ENCODE measurements at regions not wholly inside any gene's neighbourhood (a gene's known extent, or its start where the extent isn't known, plus 50 kb on each side); places are given as distances from the start of the nearest gene placed in this dataset.
"Not testable (repeated sequence)": the region's sequence is repeated elsewhere in the genome, so short reads cannot be mapped to it uniquely, and the experiment has no call there.

DNA sequence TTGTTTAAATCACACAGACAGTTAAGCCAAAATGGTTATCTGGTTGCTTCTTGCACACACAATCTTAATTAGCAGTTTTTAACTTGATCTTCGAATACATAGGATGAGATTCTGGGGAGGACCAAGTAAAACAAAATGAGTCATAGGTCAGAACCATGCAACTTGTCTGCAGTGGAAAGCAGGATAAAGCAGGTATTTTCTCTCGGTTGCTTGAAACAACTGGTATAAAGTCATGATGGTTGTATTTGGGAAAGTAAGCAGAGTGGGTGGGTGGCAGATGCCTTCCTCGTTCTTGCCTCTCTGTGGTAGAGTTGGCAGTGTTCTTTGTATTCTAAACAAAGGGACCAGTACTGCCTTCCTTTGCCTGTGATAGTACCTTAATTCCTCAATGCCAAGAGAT lies 167.0 kb downstream of the COG6 start:
- Histone ChIP-seq H3K9me3 (ENCODE audit: control insufficient read depth, low read length) (no peaks in the 10 kb centered on the region), H3K27me3 (ENCODE audit: control insufficient read depth, insufficient read depth, low read length) (no peaks in the 10 kb centered on the region), H3K4me3 (ENCODE audit: low read length) (no peak overlapping the region), H3K9ac (ENCODE audit: low read length) (no peak overlapping the region), H3K36me3 (ENCODE audit: control insufficient read depth, insufficient read depth, low read length) (no peaks in the 10 kb centered on the region), H3K4me1 (ENCODE audit: control insufficient read depth, insufficient read depth, low read length) (no peaks in the 10 kb centered on the region)

DNA sequence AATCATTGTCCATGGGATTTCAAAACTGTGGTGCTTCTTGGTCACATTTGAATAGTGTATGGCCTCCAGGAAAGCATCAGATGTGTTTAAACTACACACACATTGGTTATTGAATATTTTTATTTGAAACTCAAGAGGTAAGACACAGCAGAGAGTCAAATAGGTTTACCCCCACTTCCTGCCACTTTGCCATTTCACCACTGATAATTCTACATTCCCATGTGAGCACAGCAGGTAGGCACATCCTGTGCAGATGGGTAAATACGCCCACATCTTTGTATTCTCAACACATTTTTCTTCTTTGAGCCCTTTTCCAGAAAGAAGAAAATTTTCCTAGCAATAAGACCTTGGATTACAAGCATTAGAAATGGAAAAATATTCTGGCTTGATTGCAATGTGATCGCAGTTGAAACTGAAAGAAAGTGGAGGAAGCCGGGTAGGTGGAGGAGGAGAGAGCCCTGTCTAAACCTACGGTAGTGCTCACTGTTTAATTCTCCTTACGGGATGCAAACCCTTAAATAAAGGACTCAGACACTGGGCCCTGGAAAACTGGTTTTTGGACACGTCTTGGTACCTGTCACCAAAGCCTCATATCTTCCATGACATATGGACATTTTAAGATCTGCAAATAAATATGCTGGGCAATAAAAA lies 167.7 kb downstream of the COG6 start:
- no peak overlapping the region for H3K4me3 ChIP-seq (ENCODE audit: low read length)
- no peaks in the 10 kb centered on the region for H3K9me3 ChIP-seq (ENCODE audit: control insufficient read depth, low read length)
- H3K9ac ChIP-seq (ENCODE audit: low read length), result no peak overlapping the region
- H3K36me3 ChIP-seq (ENCODE audit: control insufficient read depth, insufficient read depth, low read length), result no peaks in the 10 kb centered on the region
- no peaks in the 10 kb centered on the region for H3K4me1 ChIP-seq (ENCODE audit: control insufficient read depth, insufficient read depth, low read length)
- H3K27me3 ChIP-seq (ENCODE audit: control insufficient read depth, insufficient read depth, low read length), result no peaks in the 10 kb centered on the region

DNA sequence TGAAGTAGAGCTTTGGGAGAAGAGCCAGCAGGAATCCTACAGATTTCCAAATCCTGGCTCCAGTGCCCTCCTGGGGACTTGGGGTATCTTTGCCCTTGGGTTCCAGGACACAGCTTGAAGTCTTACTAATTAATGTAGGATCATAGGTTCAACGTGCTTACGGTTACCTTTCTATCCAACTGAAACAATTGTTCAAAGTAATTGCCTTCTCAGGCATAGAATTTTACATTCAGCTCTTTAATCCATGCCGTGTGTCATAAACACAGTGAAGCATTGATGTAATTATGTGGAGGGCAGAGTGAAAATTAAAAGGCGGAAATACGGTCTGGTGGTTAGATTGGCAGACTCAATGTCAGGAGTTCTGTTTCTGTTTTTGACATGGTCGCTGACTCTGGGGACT lies 170.4 kb downstream of the COG6 start:
- no peak overlapping the region for H3K4me3 ChIP-seq (ENCODE audit: low read length)
- no peaks in the 10 kb centered on the region for H3K27me3 ChIP-seq (ENCODE audit: control insufficient read depth, insufficient read depth, low read length)
- H3K9ac ChIP-seq (ENCODE audit: low read length), result no peak overlapping the region
- H3K4me1 ChIP-seq (ENCODE audit: control insufficient read depth, insufficient read depth, low read length), result no peaks in the 10 kb centered on the region
- no peaks in the 10 kb centered on the region for H3K36me3 ChIP-seq (ENCODE audit: control insufficient read depth, insufficient read depth, low read length)
- H3K9me3 ChIP-seq (ENCODE audit: control insufficient read depth, low read length), result no peaks in the 10 kb centered on the region

DNA sequence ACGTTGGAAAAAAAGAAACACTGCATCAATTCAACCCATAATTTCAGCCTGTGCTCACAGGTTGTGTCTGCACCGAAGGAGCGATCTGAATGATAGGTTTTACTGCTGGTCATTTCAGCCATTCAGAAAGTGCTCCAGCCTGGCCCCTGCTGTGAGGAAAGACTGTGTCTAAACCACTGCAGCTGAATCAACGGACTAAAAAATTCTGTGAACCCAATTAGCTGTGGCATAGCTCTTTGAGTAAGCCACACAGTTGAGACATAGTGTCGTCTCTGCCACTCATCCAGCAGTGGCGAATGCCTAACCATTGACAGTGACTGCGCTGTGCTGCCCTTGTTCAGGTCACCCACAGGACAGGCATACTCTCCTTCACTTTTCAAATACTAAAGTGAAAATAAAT lies 179.8 kb downstream of the COG6 start:
- Histone ChIP-seq H3K27me3 (ENCODE audit: control insufficient read depth, insufficient read depth, low read length) (no peaks in the 10 kb centered on the region), H3K4me1 (ENCODE audit: control insufficient read depth, insufficient read depth, low read length) (no peaks in the 10 kb centered on the region), H3K9ac (ENCODE audit: low read length) (no peak overlapping the region), H3K4me3 (ENCODE audit: low read length) (no peak overlapping the region), H3K36me3 (ENCODE audit: control insufficient read depth, insufficient read depth, low read length) (no peaks in the 10 kb centered on the region), H3K9me3 (ENCODE audit: control insufficient read depth, low read length) (no peaks in the 10 kb centered on the region)

DNA sequence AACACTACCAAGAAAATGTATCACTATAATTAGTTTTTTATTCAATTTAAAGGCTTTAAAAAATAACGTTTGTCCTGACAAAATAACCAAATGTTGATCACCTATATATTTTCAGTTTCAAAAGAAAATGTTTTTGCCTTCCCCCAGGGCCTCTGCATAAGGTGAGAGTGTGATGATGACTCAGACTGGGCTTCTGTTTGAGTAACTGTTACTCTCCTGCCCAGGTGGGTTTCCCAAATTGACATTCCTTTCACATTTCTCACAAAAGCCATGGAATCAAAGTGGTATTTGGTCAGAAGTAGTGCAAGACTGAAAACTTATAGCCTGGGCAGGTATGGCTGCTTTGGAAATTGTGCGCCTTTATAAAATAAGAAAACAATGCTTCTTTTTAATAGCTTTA lies 180.6 kb downstream of the COG6 start:
- H3K27me3 ChIP-seq (ENCODE audit: control insufficient read depth, insufficient read depth, low read length), result no peaks in the 10 kb centered on the region
- no peak overlapping the region for H3K4me3 ChIP-seq (ENCODE audit: low read length)
- no peaks in the 10 kb centered on the region for H3K9me3 ChIP-seq (ENCODE audit: control insufficient read depth, low read length)
- H3K4me1 ChIP-seq (ENCODE audit: control insufficient read depth, insufficient read depth, low read length), result no peaks in the 10 kb centered on the region
- no peak overlapping the region for H3K9ac ChIP-seq (ENCODE audit: low read length)
- no peaks in the 10 kb centered on the region for H3K36me3 ChIP-seq (ENCODE audit: control insufficient read depth, insufficient read depth, low read length)

DNA sequence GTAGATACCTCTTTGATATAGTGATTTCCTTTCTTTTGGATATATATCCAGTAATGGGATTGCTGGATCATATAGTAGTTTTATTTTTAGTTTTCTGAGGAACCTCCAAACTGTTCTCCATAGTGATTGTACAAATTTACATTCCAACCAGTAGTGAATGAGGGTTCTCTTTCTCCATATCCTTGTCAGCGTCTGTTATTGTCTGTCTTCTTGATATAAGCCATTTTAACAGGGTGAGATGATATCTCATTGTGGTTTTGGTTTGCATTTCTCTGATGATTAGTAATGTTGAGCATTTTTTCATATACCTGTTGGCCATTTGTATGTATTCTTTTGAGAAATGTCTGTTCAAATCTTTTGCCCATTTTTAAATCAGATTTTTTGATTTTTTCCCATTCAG lies 182.4 kb downstream of the COG6 start:
- H3K27me3 ChIP-seq (ENCODE audit: control insufficient read depth, insufficient read depth, low read length); H3K36me3 ChIP-seq (ENCODE audit: control insufficient read depth, insufficient read depth, low read length); H3K4me1 ChIP-seq (ENCODE audit: control insufficient read depth, insufficient read depth, low read length); H3K9ac ChIP-seq (ENCODE audit: low read length); H3K9me3 ChIP-seq (ENCODE audit: control insufficient read depth, low read length); H3K4me3 ChIP-seq (ENCODE audit: low read length): not testable (repeated sequence)

DNA sequence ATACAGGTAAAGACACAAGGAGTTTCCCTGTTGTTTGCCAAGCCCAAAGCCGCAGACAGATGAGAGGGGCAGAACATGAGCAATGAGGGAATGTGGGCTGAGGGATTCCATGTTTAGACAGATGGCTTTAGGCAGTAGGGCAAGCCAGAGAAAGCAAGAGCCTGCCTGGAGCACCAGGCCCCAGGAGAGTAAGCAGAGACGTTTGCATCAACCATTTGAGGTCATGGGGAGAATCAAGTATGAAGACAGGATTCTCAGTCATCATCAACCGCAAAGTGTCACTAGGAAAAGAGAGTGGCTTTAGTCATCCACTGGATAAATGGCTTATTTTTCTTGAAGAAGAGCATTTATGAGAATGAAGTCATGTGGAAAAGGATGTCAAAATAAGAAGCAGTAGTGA lies 184.7 kb downstream of the COG6 start:
- Histone ChIP-seq H3K9ac (ENCODE audit: low read length) (no peak overlapping the region), H3K4me1 (ENCODE audit: control insufficient read depth, insufficient read depth, low read length) (no peaks in the 10 kb centered on the region), H3K4me3 (ENCODE audit: low read length) (no peak overlapping the region), H3K9me3 (ENCODE audit: control insufficient read depth, low read length) (no peaks in the 10 kb centered on the region), H3K27me3 (ENCODE audit: control insufficient read depth, insufficient read depth, low read length) (no peaks in the 10 kb centered on the region), H3K36me3 (ENCODE audit: control insufficient read depth, insufficient read depth, low read length) (no peaks in the 10 kb centered on the region)

DNA sequence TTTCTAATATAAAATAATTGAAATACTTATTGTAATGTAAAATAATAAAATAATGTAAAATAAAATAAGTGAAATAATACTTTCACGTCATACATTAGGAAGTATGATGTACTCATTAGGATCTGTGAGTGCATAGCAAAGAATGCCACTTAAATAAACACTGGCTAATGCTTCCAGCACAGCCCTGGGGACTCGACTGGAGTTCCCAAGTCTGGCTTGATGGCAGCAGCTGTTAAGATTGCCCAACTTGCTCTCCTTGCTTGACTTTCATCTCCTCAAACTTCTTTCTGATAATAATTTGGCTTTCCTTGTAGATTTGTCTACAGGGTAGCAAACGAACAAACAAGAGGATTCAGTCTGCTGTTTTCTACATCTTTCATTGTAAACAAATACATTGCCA lies 191.9 kb downstream of the COG6 start:
- no peaks in the 10 kb centered on the region for H3K36me3 ChIP-seq (ENCODE audit: control insufficient read depth, insufficient read depth, low read length)
- no peak overlapping the region for H3K4me3 ChIP-seq (ENCODE audit: low read length)
- no peaks in the 10 kb centered on the region for H3K27me3 ChIP-seq (ENCODE audit: control insufficient read depth, insufficient read depth, low read length)
- H3K4me1 ChIP-seq (ENCODE audit: control insufficient read depth, insufficient read depth, low read length), result no peaks in the 10 kb centered on the region
- no peaks in the 10 kb centered on the region for H3K9me3 ChIP-seq (ENCODE audit: control insufficient read depth, low read length)
- H3K9ac ChIP-seq (ENCODE audit: low read length), result no peak overlapping the region

DNA sequence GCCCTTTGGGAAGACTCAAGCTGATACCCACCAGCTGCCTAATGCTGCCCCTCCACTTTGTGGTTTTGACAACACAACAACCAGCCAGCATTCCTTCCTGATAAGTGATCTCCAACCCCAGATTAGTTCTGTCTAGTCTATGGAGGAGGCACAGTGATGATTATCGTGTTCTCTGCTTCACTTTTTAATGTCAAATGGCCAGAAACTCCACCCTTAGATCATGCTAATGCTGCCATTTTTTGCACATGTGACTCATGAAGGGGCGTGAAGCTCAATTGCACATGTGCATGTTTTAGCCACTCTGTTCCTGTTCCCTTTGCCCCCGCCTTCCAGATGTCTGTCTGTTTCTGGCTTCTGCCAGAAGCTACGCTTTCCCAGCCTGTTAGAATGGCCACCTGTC lies 199.8 kb downstream of the COG6 start:
- H3K4me3 ChIP-seq (ENCODE audit: low read length), result no peak overlapping the region
- H3K36me3 ChIP-seq (ENCODE audit: control insufficient read depth, insufficient read depth, low read length), result no peaks in the 10 kb centered on the region
- no peaks in the 10 kb centered on the region for H3K9me3 ChIP-seq (ENCODE audit: control insufficient read depth, low read length)
- no peak overlapping the region for H3K9ac ChIP-seq (ENCODE audit: low read length)
- no peaks in the 10 kb centered on the region for H3K4me1 ChIP-seq (ENCODE audit: control insufficient read depth, insufficient read depth, low read length)
- H3K27me3 ChIP-seq (ENCODE audit: control insufficient read depth, insufficient read depth, low read length), result no peaks in the 10 kb centered on the region

DNA sequence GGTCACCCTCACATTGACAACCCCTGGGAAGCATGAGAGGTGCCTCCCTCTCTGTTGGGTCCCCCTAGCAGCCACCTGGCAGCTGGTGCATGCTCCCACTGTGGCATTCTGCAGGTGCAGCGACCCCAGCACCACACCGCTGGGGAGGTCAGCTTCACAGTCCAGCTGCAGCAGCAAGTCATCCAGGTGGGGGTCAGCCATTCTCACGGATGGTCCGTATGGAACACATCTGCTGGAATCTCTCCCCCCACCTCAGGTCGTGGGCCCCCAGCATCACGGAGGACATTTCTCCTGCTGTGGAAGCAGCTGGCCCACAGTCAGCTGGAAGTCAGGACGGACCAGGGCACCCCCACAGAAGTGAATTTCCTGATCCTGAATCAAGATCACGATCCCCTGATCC lies 201.3 kb downstream of the COG6 start:
- H3K36me3 ChIP-seq (ENCODE audit: control insufficient read depth, insufficient read depth, low read length), result no peaks in the 10 kb centered on the region
- H3K4me1 ChIP-seq (ENCODE audit: control insufficient read depth, insufficient read depth, low read length), result no peaks in the 10 kb centered on the region
- no peaks in the 10 kb centered on the region for H3K9me3 ChIP-seq (ENCODE audit: control insufficient read depth, low read length)
- H3K9ac ChIP-seq (ENCODE audit: low read length), result no peak overlapping the region
- no peaks in the 10 kb centered on the region for H3K27me3 ChIP-seq (ENCODE audit: control insufficient read depth, insufficient read depth, low read length)
- no peak overlapping the region for H3K4me3 ChIP-seq (ENCODE audit: low read length)

DNA sequence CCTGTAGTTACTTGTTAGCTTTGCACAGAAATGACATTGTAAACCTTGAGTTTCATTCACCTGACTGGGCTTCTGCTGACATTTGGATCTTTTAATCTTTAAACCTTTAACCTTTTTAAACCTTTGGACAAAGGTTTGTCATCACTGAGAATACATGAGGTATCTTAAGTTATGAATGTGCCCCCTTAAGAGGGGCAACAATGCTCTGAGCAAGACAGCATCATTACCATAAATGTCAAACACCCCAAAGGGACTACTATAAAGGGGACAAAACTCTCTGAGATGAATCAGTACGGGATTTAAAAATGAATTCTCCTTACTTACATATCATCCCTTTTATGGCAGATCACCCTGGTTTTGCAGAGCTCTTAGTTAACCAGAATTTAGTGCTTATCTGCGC lies 203.3 kb downstream of the COG6 start:
- H3K9ac ChIP-seq (ENCODE audit: low read length), result no peak overlapping the region
- no peaks in the 10 kb centered on the region for H3K36me3 ChIP-seq (ENCODE audit: control insufficient read depth, insufficient read depth, low read length)
- no peaks in the 10 kb centered on the region for H3K4me1 ChIP-seq (ENCODE audit: control insufficient read depth, insufficient read depth, low read length)
- no peak overlapping the region for H3K4me3 ChIP-seq (ENCODE audit: low read length)
- no peaks in the 10 kb centered on the region for H3K27me3 ChIP-seq (ENCODE audit: control insufficient read depth, insufficient read depth, low read length)
- H3K9me3 ChIP-seq (ENCODE audit: control insufficient read depth, low read length), result no peaks in the 10 kb centered on the region

DNA sequence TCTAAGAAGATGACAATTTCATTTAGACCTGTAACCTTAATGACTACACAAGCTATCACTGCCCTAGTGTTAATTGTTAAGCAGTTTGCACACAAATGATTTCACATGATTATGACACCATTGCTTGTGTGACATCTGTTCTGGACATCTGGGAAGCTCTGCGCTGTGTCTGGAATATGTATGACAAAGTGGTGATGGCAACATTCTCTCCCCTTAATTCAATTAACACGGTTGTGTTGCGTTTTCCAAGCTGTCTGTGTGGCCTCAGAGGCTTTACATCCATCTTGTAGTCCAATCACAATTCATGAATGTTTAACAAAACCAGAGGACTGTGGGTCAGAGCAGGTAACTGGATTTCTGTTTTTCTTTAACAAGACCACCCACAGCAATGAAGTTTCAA lies 204.4 kb downstream of the COG6 start:
- Histone ChIP-seq H3K9me3 (ENCODE audit: control insufficient read depth, low read length) (no peaks in the 10 kb centered on the region), H3K4me1 (ENCODE audit: control insufficient read depth, insufficient read depth, low read length) (no peaks in the 10 kb centered on the region), H3K36me3 (ENCODE audit: control insufficient read depth, insufficient read depth, low read length) (no peaks in the 10 kb centered on the region), H3K27me3 (ENCODE audit: control insufficient read depth, insufficient read depth, low read length) (no peaks in the 10 kb centered on the region), H3K9ac (ENCODE audit: low read length) (no peak overlapping the region), H3K4me3 (ENCODE audit: low read length) (no peak overlapping the region)

DNA sequence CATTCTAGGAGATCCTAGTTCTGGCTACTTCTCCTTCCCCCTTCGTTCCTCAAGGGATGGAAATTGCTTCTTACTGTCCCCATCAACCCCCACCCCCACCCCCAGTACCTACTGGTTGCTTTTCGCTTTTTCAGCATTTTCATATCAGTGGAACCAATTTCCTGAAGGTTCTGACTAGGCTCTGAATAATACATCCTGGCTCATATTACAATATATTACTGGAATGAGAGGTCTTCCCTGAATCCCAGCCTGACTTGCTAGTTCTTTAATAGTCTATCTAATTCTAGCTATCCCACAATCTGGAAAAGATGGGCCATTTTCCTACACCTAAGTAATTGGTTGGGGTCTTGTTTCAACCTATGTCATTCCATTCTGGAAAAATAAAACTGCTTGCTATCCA lies 207.4 kb downstream of the COG6 start:
- Histone ChIP-seq H3K36me3 (ENCODE audit: control insufficient read depth, insufficient read depth, low read length) (no peaks in the 10 kb centered on the region), H3K4me1 (ENCODE audit: control insufficient read depth, insufficient read depth, low read length) (no peaks in the 10 kb centered on the region), H3K27me3 (ENCODE audit: control insufficient read depth, insufficient read depth, low read length) (no peaks in the 10 kb centered on the region), H3K9me3 (ENCODE audit: control insufficient read depth, low read length) (no peaks in the 10 kb centered on the region), H3K9ac (ENCODE audit: low read length) (no peak overlapping the region), H3K4me3 (ENCODE audit: low read length) (no peak overlapping the region)
